HG03039 (cell line): ENCODE measurements at regions not wholly inside any gene's neighbourhood (a gene's known extent, or its start where the extent isn't known, plus 50 kb on each side); places are given as distances from the start of the nearest gene placed in this dataset.
"Not testable (repeated sequence)": the region's sequence is repeated elsewhere in the genome, so short reads cannot be mapped to it uniquely, and the experiment has no call there.

Experiments
- ATAC-seq: cut with Tn5 transposase; IDR thresholded peaks from one replicate; pipeline ENCODE4 v1.9.1; 2021; ENCODE audit warnings: mild to moderate bottlenecking, moderate library complexity; ENCODE audit not compliant: unreplicated experiment

DNA sequence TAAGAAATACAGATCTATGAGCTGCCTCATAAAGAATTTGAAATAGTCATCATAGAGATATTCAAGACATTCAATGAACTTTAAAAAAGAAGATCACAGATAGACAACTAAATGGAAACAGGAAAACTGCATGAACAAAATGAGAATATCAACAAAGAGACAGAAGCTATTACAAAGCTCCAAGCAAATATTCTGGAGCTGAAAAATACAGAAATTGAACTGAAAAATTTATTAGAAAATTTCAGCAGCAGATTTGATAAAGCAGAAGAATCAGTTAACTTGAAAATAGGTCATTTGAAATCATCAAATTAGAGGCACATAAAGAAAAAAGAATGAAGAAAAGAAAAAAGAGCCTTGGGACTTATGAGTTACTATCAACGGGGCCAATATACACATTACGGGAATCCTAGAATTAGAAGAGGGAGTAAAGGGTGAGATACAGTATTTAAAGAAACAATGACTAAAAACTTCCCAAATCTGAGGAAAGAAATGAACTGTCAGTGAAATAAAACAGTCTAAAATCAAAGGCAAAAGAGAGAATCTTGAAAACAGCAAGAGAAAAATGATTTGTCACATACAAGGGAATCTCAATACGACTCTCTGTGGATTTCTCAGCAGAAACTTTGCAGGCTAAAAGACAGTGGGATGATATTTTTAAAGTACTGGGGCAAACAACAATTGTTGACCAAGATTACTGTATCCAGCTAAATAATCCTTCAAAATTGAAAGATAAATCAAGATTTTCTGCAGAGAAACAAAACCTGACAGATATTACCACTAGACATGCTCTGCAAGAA, 641.6 kb downstream of the ANKRD50 start:
- ATAC-seq, result no peak

- not testable (repeated sequence) for ATAC-seq
These were observed 637.3 kb downstream of the ANKRD50 start for GRCh38 chr4:124075276-124075675.

DNA sequence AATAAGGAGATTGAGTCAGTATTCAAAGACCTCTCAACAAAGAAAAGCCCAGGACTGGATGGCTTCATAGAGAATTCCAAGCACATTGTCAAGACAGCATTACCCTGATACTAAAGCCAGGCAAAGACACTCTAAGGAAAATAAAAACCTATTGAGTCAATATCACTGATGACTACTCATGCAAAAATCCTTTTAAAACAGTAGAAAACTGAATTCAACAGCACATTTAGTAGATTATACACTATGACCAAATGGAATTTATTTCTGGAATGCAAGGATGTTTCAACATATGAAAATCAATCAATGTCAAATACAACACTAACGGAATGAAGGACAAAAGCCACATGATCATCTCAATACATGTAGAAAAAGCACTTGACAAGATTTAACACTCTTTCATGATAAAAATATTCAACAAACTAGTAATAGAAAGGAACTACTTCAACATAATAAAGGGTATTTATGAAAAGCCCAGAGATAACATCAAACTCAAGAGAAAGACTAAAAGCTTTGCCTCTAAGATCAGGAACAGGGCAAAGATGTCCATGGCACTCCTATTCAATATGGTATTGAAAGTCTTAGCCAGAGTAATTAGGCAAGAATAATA, 633.3 kb downstream of the ANKRD50 start:
- no peak for ATAC-seq

DNA sequence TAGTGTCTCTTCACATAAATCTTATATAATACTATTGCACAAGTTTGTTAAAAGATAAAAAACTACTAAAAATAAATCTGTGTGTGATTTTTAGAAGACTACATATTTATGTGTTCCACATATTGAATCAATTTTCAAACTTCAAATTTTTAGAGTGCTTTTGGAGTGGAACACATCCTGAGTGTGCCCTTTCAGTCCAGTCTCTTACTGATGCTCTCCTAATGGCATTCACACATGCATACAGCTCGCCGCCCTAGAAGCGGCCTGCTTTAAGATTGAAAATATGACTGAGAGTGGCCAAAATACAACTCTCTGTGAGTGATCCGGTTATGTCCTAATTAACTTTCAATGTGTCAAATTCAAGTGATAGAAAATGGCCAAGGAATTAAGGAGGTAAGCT, 628.8 kb downstream of the ANKRD50 start:
- ATAC-seq, result no peak

- no peak for ATAC-seq
These were observed 626.9 kb downstream of the ANKRD50 start for GRCh38 chr4:124085561-124086180.

DNA sequence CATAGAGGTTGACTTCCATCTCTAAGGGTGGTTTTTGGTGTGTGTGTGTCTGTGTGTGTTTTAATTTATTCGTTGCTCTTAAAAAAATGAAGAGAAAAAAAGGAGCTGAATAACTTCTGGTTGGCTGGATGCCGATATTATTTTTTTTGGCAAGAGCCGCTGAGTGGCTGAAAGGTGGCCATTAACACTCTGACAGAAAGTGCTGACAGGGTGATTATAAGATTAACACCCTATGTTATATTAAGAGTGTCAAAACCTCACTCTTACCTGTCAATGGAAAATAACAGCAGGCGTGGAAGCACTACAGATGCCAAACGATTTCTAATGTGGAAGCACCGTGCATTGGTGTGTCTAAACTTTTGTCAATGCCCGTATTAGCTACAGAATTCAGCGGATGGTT, 622.5 kb downstream of the ANKRD50 start:
- ATAC-seq, result no peak

DNA sequence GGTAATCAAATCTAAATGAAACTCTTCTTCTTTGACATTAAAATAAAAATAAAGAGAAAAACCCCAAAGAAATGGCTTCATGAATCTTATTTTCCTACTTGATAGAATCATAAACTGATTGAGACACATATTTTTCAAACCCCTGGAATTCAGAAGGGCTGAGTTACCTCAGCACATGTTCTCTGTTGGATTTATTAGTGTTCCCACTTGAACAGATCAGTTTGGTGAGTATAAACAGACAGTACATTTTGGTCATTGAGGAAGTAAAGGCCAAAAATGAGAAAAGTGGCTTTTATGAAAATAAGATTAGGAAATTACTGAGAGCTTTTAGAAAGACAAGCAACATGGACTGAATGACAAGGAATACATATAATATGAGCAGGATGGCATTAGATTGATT, 620.4 kb downstream of the ANKRD50 start:
- ATAC-seq, result no peak

GRCh38 chr4:124092541-124092984, 620.0 kb downstream of the ANKRD50 start:
- ATAC-seq, result no peak

DNA sequence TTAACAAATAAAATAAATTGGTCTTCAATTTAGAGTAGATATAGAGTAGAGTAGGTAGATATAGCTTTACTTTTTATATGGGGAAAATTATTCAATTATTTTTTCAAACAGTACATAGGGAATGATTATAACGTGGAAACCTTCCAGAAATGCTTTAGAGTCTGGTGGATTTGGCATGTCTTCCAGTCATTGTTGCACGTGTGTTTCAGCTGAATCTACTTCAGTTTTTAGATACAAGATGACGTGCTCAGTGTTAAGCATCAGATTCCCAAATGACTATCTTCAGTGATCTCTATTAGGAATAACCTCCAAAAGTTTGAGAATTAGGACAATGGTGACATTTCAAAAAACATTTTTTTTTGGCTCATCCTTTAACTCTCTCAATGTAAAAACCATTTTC, 616.9 kb downstream of the ANKRD50 start:
- ATAC-seq, result no peak

DNA sequence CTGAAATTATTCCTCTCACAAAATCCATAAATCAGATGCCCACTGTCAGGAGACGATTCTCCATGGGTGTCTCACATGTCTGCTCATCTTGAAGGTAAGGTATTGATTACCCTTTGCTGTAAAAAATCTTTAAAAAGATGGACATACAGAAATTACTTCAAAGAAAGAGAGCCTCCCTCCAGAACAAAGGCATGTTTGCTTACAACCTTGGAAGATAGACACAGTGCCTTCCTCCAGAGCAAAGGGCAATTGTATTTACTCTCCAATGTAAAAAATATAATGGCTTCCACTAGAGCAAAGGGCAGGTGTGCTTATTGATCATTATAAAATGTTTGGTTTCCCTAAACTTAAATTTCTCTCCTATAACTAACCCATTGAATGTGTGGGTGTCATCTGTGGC, 616.2 kb downstream of the ANKRD50 start:
- ATAC-seq, result no peak

DNA sequence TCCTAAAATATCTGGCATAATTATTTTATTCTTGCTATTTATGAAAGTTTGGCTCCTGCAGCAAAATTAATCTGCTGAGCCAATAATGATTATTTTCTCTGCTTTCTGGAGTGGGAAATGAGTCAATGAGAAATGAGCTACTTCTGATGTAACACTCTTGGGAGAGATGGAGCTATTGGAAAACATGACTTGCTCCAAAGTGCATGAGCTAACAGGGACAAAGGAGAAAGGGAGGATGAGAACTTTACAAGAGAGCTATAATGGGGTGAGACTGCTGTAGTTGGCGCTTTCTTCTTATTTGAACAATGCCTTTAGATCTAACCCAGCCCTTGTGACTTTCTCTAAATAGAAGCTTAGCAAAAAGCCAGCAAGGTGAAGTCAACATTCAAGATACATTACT, 615.1 kb downstream of the ANKRD50 start:
- ATAC-seq, result no peak

DNA sequence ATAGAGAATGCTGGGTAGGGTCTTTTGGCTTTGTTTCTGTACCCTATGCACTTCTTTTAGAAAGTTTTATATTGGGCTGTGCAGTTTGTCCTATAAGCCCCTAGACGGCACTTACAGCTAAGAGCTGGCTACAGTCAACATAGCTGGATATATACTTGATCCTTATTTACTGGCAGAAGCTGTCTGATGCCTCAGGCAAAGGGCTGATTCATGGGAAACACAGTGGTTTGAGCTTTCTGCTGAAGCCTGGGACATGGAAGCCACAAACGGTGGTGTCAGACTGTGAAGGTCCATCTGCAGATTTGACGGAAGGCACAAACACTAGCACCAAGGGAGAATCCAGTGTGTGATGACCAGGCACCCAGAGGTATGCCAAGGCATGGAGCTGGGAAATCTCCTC, 608.4 kb downstream of the ANKRD50 start:
- ATAC-seq, result no peak

GRCh38 chr4:124104628-124105027, 607.9 kb downstream of the ANKRD50 start:
- no peak for ATAC-seq

DNA sequence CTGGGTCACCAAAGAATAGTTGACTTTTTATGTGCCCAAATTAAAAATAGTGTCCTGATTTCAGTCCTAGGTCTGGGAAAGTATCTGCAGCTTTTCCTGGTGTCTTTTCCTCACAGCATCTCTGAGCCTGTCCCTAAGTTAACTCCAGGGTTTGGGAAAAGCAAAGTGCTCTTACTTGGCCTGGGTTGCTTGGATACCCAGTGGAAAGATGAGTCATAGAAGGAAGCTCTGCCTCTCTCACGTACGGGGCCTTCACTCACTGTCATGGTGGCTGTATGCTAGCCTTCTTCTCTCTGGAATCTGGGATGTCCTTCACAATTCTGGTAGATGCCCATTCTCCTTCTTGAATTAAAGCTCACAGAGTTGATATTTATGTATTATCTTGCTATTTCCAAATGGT, 607.3 kb downstream of the ANKRD50 start:
- ATAC-seq, result no peak

DNA sequence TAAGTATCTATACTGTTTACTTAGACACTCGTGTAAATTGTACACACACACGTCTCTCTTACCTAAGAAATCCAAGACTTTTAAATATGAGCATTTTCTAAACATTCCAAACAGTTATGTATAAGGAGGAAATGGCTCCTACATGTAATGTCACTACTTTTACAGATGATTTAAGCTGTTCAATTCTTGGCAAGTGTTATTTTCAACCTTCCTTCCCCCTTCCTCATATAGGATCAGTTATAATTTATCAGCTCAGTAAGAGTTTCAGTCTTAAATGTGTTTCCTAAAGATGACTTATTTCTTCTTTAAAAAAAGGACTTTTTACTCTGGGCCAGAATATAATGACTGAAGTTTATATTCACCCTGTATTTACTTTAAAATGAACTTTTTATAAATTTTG, 601.1 kb downstream of the ANKRD50 start:
- no peak for ATAC-seq

GRCh38 chr4:124111922-124112321, 600.6 kb downstream of the ANKRD50 start:
- no peak for ATAC-seq

DNA sequence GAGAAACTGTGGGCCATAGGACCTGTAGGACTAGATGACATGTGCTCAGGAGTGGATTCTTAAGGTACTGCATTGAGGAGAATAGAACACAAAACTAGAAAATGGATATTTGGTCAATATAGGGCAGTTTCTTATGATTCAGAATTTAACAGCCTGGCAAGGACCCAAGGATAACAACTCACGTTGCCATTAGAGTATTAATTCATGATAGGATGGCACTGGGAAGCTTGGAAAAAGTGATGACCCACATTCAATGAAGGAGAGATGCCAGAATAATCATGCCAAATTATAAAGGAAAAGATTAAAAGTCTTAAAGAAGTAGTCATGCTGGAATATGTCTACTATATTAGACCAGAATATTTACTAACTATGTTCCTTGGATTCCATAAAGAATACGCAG, 594.5 kb downstream of the ANKRD50 start:
- no peak for ATAC-seq

GRCh38 chr4:124121461-124121971, 591.0 kb downstream of the ANKRD50 start:
- no peak for ATAC-seq

DNA sequence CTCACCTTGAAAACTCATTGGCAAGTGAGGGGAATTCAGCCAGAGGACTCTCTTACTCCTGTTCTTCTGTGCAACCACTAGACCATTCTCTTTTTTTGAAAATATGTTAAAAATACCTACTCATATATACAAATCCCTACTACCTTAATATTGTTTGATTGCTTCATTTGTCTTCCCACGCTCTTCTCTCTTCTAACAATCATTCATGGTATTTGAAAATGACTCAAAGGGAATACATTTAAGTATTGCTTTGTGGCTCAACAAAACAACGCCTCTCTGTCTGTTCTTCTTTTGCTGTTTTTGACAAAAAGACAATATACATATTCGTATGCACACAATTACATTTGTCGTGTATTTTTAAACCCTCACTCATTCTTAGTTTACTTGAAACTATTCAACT, 589.4 kb downstream of the ANKRD50 start:
- no peak for ATAC-seq

- no peak for ATAC-seq
These were observed 588.8 kb downstream of the ANKRD50 start for GRCh38 chr4:124123721-124124120.

- ATAC-seq, result not testable (repeated sequence)
These were observed 581.2 kb downstream of the ANKRD50 start for GRCh38 chr4:124131324-124131723.

DNA sequence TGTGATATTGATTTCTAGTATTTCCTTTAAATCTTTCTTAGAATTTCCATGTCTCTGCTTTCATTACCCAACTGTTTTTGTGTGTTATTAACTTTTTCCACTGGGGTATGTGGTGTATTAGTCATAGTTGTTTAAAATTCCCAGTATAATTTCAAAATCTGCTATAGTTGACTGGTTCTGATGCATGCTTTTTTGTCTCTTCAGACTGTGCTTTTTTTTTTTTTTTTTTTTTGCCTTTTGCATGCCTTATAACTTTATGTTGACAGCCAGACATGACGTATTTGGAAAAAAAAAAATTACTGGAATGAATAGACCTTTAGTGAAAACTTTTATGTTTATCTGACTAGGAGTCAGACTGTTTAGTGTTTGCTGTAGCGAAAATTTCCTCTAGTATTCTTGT, 580.4 kb downstream of the ANKRD50 start:
- no peak for ATAC-seq
